ENCODE measurements at regions not wholly inside any gene's neighbourhood (a gene's known extent, or its start where the extent isn't known, plus 50 kb on each side); places are given as distances from the start of the nearest gene placed in this dataset.

GRCh38 chr7:91474074-91474473 is 209.8 kb downstream of the FZD1 start:
- TF ChIP-seq CTCF (conservative IDR thresholded peaks at IDR 0.05; ENCODE audit: low read length) (no peak), EZH2phosphoT487 (IDR thresholded peaks at IDR 0.05; ENCODE audit: borderline replicate concordance) (no peak)
